ENCODE measurements at regions not wholly inside any gene's neighbourhood (a gene's known extent, or its start where the extent isn't known, plus 50 kb on each side); places are given as distances from the start of the nearest gene placed in this dataset.

DNA sequence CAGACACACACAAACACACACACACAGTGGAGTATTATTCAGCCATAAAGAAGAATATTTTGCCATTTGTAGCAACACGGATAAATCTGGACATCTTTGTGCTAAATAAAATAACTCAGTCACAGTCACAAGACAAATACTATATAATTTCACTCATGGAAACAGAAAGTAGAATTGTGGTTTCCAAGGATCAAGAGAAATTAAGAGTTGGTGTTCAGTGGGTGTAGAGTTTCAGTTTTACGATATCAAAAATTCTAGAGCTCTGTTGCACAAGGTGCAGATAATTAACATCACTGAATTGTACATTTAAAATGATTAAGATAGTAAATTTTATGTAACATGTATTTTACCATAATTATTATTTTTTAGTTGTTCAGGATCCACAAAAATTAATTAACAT, 1235.0 kb downstream of the XPNPEP1 start:
- TF ChIP-seq, protein P1, sequence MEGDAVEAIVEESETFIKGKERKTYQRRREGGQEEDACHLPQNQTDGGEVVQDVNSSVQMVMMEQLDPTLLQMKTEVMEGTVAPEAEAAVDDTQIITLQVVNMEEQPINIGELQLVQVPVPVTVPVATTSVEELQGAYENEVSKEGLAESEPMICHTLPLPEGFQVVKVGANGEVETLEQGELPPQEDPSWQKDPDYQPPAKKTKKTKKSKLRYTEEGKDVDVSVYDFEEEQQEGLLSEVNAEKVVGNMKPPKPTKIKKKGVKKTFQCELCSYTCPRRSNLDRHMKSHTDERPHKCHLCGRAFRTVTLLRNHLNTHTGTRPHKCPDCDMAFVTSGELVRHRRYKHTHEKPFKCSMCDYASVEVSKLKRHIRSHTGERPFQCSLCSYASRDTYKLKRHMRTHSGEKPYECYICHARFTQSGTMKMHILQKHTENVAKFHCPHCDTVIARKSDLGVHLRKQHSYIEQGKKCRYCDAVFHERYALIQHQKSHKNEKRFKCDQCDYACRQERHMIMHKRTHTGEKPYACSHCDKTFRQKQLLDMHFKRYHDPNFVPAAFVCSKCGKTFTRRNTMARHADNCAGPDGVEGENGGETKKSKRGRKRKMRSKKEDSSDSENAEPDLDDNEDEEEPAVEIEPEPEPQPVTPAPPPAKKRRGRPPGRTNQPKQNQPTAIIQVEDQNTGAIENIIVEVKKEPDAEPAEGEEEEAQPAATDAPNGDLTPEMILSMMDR (IDR thresholded peaks at IDR 0.05; ENCODE audit: control extremely low read depth in 1 of 3, insufficient read depth in 1 of 3, low read depth in 1 of 3, low read length in 3 of 3) = no peak
- TF ChIP-seq CREB1 (IDR thresholded peaks at IDR 0.05) (no peak), SP1 (IDR thresholded peaks at IDR 0.05; ENCODE audit: low read depth, low read length) (no peak)
